ENCODE measurements at regions not wholly inside any gene's neighbourhood (a gene's known extent, or its start where the extent isn't known, plus 50 kb on each side); places are given as distances from the start of the nearest gene placed in this dataset.

DNA sequence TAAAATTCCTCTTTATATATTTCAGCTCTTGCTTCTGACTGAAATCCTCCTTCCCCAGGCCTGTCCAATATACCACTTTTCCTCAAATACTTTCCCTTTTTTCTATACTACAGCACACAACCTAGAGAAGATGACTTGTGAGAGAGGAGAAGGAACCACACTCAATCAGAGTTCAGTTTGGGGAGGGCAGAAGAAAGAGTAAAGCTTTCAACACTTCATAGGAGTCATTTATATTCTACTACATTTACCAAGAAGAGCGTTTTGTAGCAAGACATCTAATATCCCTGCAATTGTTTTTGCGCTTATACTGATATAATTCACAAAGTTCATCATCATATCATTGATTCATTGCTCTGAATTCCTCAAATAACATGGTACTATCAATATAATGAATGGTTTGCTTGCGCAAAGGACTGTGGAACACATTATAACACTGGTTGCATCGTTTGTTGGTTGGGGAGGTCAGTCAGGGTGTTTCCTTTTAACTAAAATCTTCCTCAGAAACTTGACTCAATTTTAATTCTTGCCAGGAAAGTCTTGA lies 792.5 kb upstream of the CELF2 start:
- in situ Hi-C loops (cut with MboI; ENCODE audit: low sequenced_read_pairs, unreplicated experiment) = no loop called here
- TF ChIP-seq, protein P1, sequence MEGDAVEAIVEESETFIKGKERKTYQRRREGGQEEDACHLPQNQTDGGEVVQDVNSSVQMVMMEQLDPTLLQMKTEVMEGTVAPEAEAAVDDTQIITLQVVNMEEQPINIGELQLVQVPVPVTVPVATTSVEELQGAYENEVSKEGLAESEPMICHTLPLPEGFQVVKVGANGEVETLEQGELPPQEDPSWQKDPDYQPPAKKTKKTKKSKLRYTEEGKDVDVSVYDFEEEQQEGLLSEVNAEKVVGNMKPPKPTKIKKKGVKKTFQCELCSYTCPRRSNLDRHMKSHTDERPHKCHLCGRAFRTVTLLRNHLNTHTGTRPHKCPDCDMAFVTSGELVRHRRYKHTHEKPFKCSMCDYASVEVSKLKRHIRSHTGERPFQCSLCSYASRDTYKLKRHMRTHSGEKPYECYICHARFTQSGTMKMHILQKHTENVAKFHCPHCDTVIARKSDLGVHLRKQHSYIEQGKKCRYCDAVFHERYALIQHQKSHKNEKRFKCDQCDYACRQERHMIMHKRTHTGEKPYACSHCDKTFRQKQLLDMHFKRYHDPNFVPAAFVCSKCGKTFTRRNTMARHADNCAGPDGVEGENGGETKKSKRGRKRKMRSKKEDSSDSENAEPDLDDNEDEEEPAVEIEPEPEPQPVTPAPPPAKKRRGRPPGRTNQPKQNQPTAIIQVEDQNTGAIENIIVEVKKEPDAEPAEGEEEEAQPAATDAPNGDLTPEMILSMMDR (IDR thresholded peaks at IDR 0.05; ENCODE audit: borderline replicate concordance, control extremely low read depth, extremely low read depth, insufficient read depth, missing control alignments) = no peak
- DNase-seq (ENCODE audit: low spot score) = no peak

- TF ChIP-seq, protein P1 (IDR thresholded peaks at IDR 0.05; ENCODE audit: borderline replicate concordance, control extremely low read depth, extremely low read depth, insufficient read depth, missing control alignments) = no peak
- DNase-seq (ENCODE audit: low spot score) = no peak
- in situ Hi-C loops (cut with MboI; ENCODE audit: low sequenced_read_pairs, unreplicated experiment) = no loop called here
Observed at GRCh38 chr10:10233229-10233628, 784.4 kb upstream of the CELF2 start.

DNA sequence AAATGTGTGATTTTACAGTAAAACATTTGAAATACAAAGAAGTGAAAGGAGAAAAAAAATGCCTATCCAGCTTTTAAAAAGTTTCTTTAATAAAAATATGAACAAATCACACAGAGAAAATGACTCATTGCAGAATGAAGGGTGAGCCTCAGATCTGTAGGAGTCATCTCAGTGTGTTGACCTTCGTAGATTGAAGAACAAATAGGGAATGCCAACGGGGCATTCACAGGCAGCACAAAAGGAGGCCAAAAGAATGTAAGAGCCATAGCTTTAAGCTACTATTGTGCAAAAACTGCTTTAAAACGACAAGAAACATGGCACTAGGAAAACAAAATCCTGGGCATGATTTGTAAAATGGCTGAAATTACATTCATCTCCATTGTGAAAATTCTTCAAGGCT lies 782.7 kb upstream of the CELF2 start:
- in situ Hi-C loops (cut with MboI; ENCODE audit: low sequenced_read_pairs, unreplicated experiment) = no loop called here
- TF ChIP-seq, protein P1 (IDR thresholded peaks at IDR 0.05; ENCODE audit: borderline replicate concordance, control extremely low read depth, extremely low read depth, insufficient read depth, missing control alignments) = no peak
- no peak for DNase-seq (ENCODE audit: low spot score)

DNA sequence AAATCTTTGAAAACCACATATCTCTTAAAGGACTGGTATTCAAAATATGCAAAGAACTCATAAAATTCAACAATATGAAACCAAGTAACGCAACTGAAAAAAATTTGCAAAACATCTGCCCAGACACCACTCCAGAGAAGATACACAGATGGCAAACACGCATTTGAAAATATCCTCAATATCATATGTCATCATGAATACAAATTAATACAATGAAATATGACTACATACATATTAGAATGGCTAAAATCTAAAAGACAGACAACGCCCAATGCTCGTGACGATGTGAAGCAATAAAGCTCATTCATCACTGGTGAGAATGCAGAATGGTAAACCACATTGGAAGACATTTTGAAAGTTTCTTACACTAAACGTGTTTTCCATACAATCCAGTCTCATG lies 770.1 kb upstream of the CELF2 start:
- in situ Hi-C loops (cut with MboI; ENCODE audit: low sequenced_read_pairs, unreplicated experiment) = no loop called here
- DNase-seq (ENCODE audit: low spot score) = no peak
- TF ChIP-seq, protein P1 (IDR thresholded peaks at IDR 0.05; ENCODE audit: borderline replicate concordance, control extremely low read depth, extremely low read depth, insufficient read depth, missing control alignments) = no peak

DNA sequence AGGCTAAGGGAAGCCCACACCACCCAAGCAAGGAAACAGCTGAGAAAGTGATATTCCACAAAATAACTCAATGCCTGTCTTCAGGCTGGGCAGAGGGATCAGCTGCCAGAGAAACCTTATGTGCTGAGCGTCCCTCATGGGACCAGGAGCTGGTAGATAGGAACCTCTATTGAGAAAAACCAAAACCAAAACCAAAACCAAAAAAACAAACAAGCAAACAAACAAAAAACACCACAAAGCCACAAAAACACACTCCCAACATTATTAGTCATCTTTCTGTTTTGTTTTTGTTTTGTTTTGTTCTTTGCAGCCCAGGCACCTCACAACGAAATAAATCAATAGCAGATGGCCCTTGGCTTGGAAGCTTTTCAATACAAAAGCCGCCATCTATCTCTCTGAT lies 760.8 kb upstream of the CELF2 start:
- no peak for DNase-seq (ENCODE audit: low spot score)
- in situ Hi-C loops (cut with MboI; ENCODE audit: low sequenced_read_pairs, unreplicated experiment) = no loop called here
- TF ChIP-seq, protein P1 (IDR thresholded peaks at IDR 0.05; ENCODE audit: borderline replicate concordance, control extremely low read depth, extremely low read depth, insufficient read depth, missing control alignments) = no peak

- no peak for DNase-seq (ENCODE audit: low spot score)
- in situ Hi-C loops (cut with MboI; ENCODE audit: low sequenced_read_pairs, unreplicated experiment) = no loop called here
Observed at GRCh38 chr10:10259013-10259412, 758.7 kb upstream of the CELF2 start.

More at GRCh38 chr10:10259013-10259412, 758.7 kb upstream of the CELF2 start:
- TF ChIP-seq, protein P1 (IDR thresholded peaks at IDR 0.05; ENCODE audit: borderline replicate concordance, control extremely low read depth, extremely low read depth, insufficient read depth, missing control alignments) = no peak
